ENCODE measurements at regions not wholly inside any gene's neighbourhood (a gene's known extent, or its start where the extent isn't known, plus 50 kb on each side); places are given as distances from the start of the nearest gene placed in this dataset.

DNA sequence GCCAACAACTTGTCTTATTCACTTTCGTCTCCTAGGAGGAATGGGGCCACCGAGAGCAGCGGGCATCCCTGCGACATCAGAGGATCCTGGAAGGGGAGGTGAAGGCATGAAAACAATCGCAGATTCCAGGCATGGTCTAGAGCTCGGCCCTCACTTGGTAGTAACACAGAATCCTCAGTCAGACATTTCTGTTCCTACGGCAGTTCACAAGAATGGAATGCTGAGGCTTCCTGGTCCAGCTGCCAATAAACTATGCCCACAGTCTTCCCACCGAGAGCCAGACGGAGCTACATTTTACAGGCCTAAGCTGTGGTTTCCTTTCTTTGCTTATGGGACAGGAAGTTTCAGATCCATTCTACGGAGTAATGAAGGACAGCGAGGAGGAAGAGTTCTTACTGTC is 75.8 kb downstream of the OR13A1 start:
- no peak for TF ChIP-seq POLR2A (IDR thresholded peaks at IDR 0.05; ENCODE audit: low read length)
- no peak for TF ChIP-seq GATA1 (IDR thresholded peaks at IDR 0.05; ENCODE audit: low read depth, low read length)

Measured in erythroblast (primary cell).